GM12878 (cell line): ENCODE measurements at regions not wholly inside any gene's neighbourhood (a gene's known extent, or its start where the extent isn't known, plus 50 kb on each side); places are given as distances from the start of the nearest gene placed in this dataset.

Experiments
- ATAC-seq: fragments of 200-7000 bp; cut with Tn5 transposase; 3 replicates; pipeline ENCODE4 v1.9.1; 2020; ENCODE audit warnings: mild to moderate bottlenecking, moderate library complexity
- BruUV-seq: library from RNA; stranded (reverse); fragments of 400-500 nt; replicated peaks from 2 replicates; lab custom pipeline; 2021; lab: Mats Ljungman, UMichigan
- CTCF ChIA-PET: fragments of 300-600 bp; sonication (Branson Sonifier 250); formaldehyde crosslinking; extraction: SDS; loops from one replicate; lab custom pipeline; 2021; ENCODE audit warnings: inconsistent platforms; lab: Yijun Ruan, JAX
- POLR2A ChIA-PET: fragments of 350-600 bp; formaldehyde crosslinking; extraction: SDS; loops from one replicate; lab custom pipeline; 2021; ENCODE audit warnings: inconsistent platforms; lab: Charles Lee
- RAD21 ChIA-PET: fragments of 300-600 bp; sonication (Branson Sonifier 250); formaldehyde crosslinking; loops from one replicate; lab custom pipeline; 2023; ENCODE audit warnings: antibody characterized with exemption; ENCODE audit not compliant: unreplicated experiment; lab: Charles Lee
- SMC1A ChIA-PET: fragments of 300-600 bp; sonication (Branson Sonifier 250); formaldehyde crosslinking; loops from one replicate; lab custom pipeline; 2023; ENCODE audit not compliant: unreplicated experiment, uncharacterized antibody; lab: Charles Lee
- DNase-seq: peaks from one replicate; pipeline ENCODE4 v3.0.0-alpha.2; 2011; ENCODE audit warnings: low read depth, low spot score
- FAIRE-seq: peaks from 3 replicates; lab custom pipeline; 2011; peaks lifted over from hg19 to GRCh38; lab: Jason Lieb, UNC
- H2AFZ ChIP-seq: 2 replicates; pipeline ENCODE4 v1.6.0; 2011; ENCODE audit warnings: low read depth, low read length, control low read depth; ENCODE audit not compliant: control insufficient read depth
- H3K27ac ChIP-seq: 2 replicates; pipeline ENCODE4 v1.5.1; 2011; ENCODE audit warnings: control low read depth; ENCODE audit not compliant: control insufficient read depth, insufficient read depth
- H3K27me3 ChIP-seq, 2 experiments: replicated peaks in 1 of 2; 2 replicates each; pipeline versions ENCODE4 v1.6.0 to v1.6.1; 2011; ENCODE audit warnings: low read length in 1 of 2; ENCODE audit not compliant: control insufficient read depth in 2 of 2, insufficient read depth in 2 of 2
- H3K36me3 ChIP-seq, 2 experiments: 2 replicates each; pipeline ENCODE4 v1.5.1; 2011; ENCODE audit warnings: low read length in 1 of 2; ENCODE audit not compliant: control insufficient read depth in 2 of 2, insufficient read depth in 2 of 2
- H3K4me1 ChIP-seq: 2 replicates; pipeline ENCODE4 v1.6.1; 2011; ENCODE audit warnings: mild to moderate bottlenecking, low read length, moderate library complexity, mixed read lengths; ENCODE audit not compliant: control insufficient read depth, insufficient read depth
- H3K4me2 ChIP-seq: 2 replicates; pipeline ENCODE4 v1.6.0; 2011; ENCODE audit warnings: control low read depth; ENCODE audit not compliant: control insufficient read depth, insufficient read depth
- H3K4me3 ChIP-seq: fragments of 200-600 bp; sonication (generic); 2 replicates; pipeline ENCODE4 v1.5.1; 2016
- H3K79me2 ChIP-seq: 2 replicates; pipeline ENCODE4 v1.6.0; 2011; ENCODE audit warnings: low read length; ENCODE audit not compliant: control insufficient read depth, insufficient read depth
- H3K9ac ChIP-seq: 2 replicates; pipeline ENCODE4 v1.8.0; 2011; ENCODE audit warnings: low read length, control low read depth, mixed read lengths; ENCODE audit not compliant: control insufficient read depth, insufficient read depth
- H3K9me3 ChIP-seq: replicated peaks from 3 replicates; pipeline ENCODE4 v1.5.1; 2011; ENCODE audit warnings: mild to moderate bottlenecking, low read length; ENCODE audit not compliant: control insufficient read depth, insufficient read depth
- H4K20me1 ChIP-seq: 2 replicates; pipeline ENCODE4 v1.6.0; 2011; ENCODE audit not compliant: control insufficient read depth, insufficient read depth
- IRF4 ChIP-seq: IDR thresholded peaks from 2 replicates; pipeline ENCODE4 v1.6.1; 2011; ENCODE audit warnings: low read depth, low read length
- MYB ChIP-seq: fragments of 150-350 bp; IDR thresholded peaks from 2 replicates; pipeline ENCODE4 v1.6.1; 2014; ENCODE audit warnings: mild to moderate bottlenecking, low read depth, low read length, borderline replicate concordance
- NKRF ChIP-seq: fragments of 450-650 bp; conservative IDR thresholded peaks from 2 replicates; pipeline ENCODE4 v1.6.1; 2017; ENCODE audit warnings: mild to moderate bottlenecking, moderate library complexity
- USF1 ChIP-seq: IDR thresholded peaks from 2 replicates; pipeline ENCODE4 v1.6.1; 2011; ENCODE audit warnings: borderline replicate concordance, low read depth, mild to moderate bottlenecking, moderate library complexity, mixed read lengths, low read length; ENCODE audit not compliant: insufficient read depth; ENCODE audit errors: extremely low read length
- YY1 ChIP-seq: IDR thresholded peaks from 2 replicates; pipeline ENCODE4 v1.6.1; 2011; ENCODE audit warnings: low read depth, mild to moderate bottlenecking, low read length
- WGBS: methylation state at CpG from one replicate; pipeline ENCODE4 v1.1.6; 2016; ENCODE audit warnings: low lambda C conversion rate; ENCODE audit not compliant: insufficient replicate concordance, insufficient coverage; ENCODE audit errors: missing lambda C conversion rate; 5-methylcytosine and 5-hydroxymethylcytosine counted together
- in situ Hi-C: fragments of 300-500 bp; cut with MboI; formaldehyde crosslinking; loops from 9 replicates; pipeline ENCODE4 v1.14.3; 2018; ENCODE audit warnings: mixed read lengths
- intact Hi-C: fragments of 100-400 bp; cut with micrococcal nuclease; formaldehyde crosslinking; loops from one replicate; pipeline ENCODE4 v1.14.2; 2022; ENCODE audit not compliant: unreplicated experiment

- WGBS, result 6% methylated on average over 4 of the region's 4 CpGs
- H3K9me3 ChIP-seq, result no peaks in the 10 kb centered on the region
- RAD21 ChIA-PET, result no interaction called here
- H3K36me3 ChIP-seq, result no peaks in the 10 kb centered on the region
- TF ChIP-seq YY1 (no peak), IRF4 (no peak)
- no peak overlapping the region for H3K4me3 ChIP-seq
- no peak for FAIRE-seq
- H3K4me1 ChIP-seq, result no peaks in the 10 kb centered on the region
- no peak overlapping the region for H2AFZ ChIP-seq
- ATAC-seq, result no peak
- no peaks in the 10 kb centered on the region for H3K79me2 ChIP-seq
- no peak overlapping the region for H3K4me2 ChIP-seq
- SMC1A ChIA-PET, result no interaction called here
- no peaks in the 10 kb centered on the region for H4K20me1 ChIP-seq
- no peaks in the 10 kb centered on the region for H3K27me3 ChIP-seq
- DNase-seq, result no peak
- no peak overlapping the region for H3K27ac ChIP-seq
- intact Hi-C loops (no loop called here), in situ Hi-C loops (no loop called here)
- CTCF ChIA-PET, result no interaction called here
- POLR2A ChIA-PET, result no interaction called here
- no TSS peak for BruUV-seq
- H3K9ac ChIP-seq, result no peak overlapping the region
Observed at GRCh38 chr3:70507486-70507885, 195.0 kb upstream of the MDFIC2 start.

GRCh38 chr3:70506775-70507174 is 194.3 kb upstream of the MDFIC2 start:
- intact Hi-C loops, result no loop called here
- ChIA-PET RAD21 (no interaction called here), SMC1A (no interaction called here), CTCF (no interaction called here), POLR2A (no interaction called here)
- Histone ChIP-seq H3K79me2 (no peaks in the 10 kb centered on the region), H3K27me3 (no peaks in the 10 kb centered on the region), H3K36me3 (no peaks in the 10 kb centered on the region), H3K9me3 (no peaks in the 10 kb centered on the region), H4K20me1 (no peaks in the 10 kb centered on the region), H3K4me1 (no peaks in the 10 kb centered on the region), H3K9ac (no peak overlapping the region), H2AFZ (no peak overlapping the region), H3K4me3 (no peak overlapping the region), H3K4me2 (no peak overlapping the region), H3K27ac (no peak overlapping the region)
- no peak for TF ChIP-seq NKRF
- no peak for TF ChIP-seq MYB
- TF ChIP-seq USF1, result no peak
- in situ Hi-C loops, result no loop called here
- ATAC-seq (no peak), FAIRE-seq (no peak), DNase-seq (no peak)
- 27% methylated on average over 5 of the region's 5 CpGs for WGBS
- no TSS peak for BruUV-seq
